ENCODE measurements at regions not wholly inside any gene's neighbourhood (a gene's known extent, or its start where the extent isn't known, plus 50 kb on each side); places are given as distances from the start of the nearest gene placed in this dataset.

GRCh38 chr6:126607289-126607688, 267.4 kb downstream of the CENPW start:
- DNase-seq (ENCODE audit: low read depth) = no peak

GRCh38 chr6:126608681-126609080, 268.8 kb downstream of the CENPW start:
- DNase-seq (ENCODE audit: low read depth) = no peak

GRCh38 chr6:126614642-126615504, 275.0 kb downstream of the CENPW start:
- no peak for DNase-seq (ENCODE audit: low read depth)

GRCh38 chr6:126616866-126617265, 277.0 kb downstream of the CENPW start:
- no peak for DNase-seq (ENCODE audit: low read depth)

- no peak for DNase-seq (ENCODE audit: low read depth)
Observed at GRCh38 chr6:126618639-126619343, 278.9 kb downstream of the CENPW start.

- DNase-seq (ENCODE audit: low read depth) = no peak
Observed at GRCh38 chr6:126620719-126621118, 280.8 kb downstream of the CENPW start.

- peak; percentile 52 for DNase-seq (ENCODE audit: low read depth)
Observed at GRCh38 chr6:126625019-126625418, 285.1 kb downstream of the CENPW start.

GRCh38 chr6:126628125-126628524, 288.2 kb downstream of the CENPW start:
- DNase-seq (ENCODE audit: low read depth) = no peak

GRCh38 chr6:126631363-126631762, 291.4 kb downstream of the CENPW start:
- peak; percentile 1 for DNase-seq (ENCODE audit: low read depth)

GRCh38 chr6:126632271-126632670, 292.4 kb downstream of the CENPW start:
- no peak for DNase-seq (ENCODE audit: low read depth)

GRCh38 chr6:126633373-126633772, 293.5 kb downstream of the CENPW start:
- DNase-seq (ENCODE audit: low read depth) = no peak

GRCh38 chr6:126640356-126640755, 300.4 kb downstream of the CENPW start:
- DNase-seq (ENCODE audit: low read depth) = no peak

- no peak for DNase-seq (ENCODE audit: low read depth)
Observed at GRCh38 chr6:126640921-126641320, 301.0 kb downstream of the CENPW start.

- DNase-seq (ENCODE audit: low read depth) = no peak
Observed at GRCh38 chr6:126641641-126642040, 301.7 kb downstream of the CENPW start.

GRCh38 chr6:126643352-126643751, 303.4 kb downstream of the CENPW start:
- DNase-seq (ENCODE audit: low read depth) = no peak

GRCh38 chr6:126650931-126651330, 311.0 kb downstream of the CENPW start:
- peak; percentile 46 for DNase-seq (ENCODE audit: low read depth)

GRCh38 chr6:126657561-126658175, 317.8 kb downstream of the CENPW start:
- peak; percentile 47 for DNase-seq (ENCODE audit: low read depth)

GRCh38 chr6:126660376-126660775, 320.5 kb downstream of the CENPW start:
- no peak for DNase-seq (ENCODE audit: low read depth)

- peak; percentile 94 for DNase-seq (ENCODE audit: low read depth)
Observed at GRCh38 chr6:126661646-126662045, 321.7 kb downstream of the CENPW start.

- DNase-seq (ENCODE audit: low read depth) = peak; percentile 55
Observed at GRCh38 chr6:126662966-126663365, 323.1 kb downstream of the CENPW start.

- DNase-seq (ENCODE audit: low read depth) = peak; percentile 53
Observed at GRCh38 chr6:126664271-126664670, 324.4 kb downstream of the CENPW start.

- peak; percentile 43 for DNase-seq (ENCODE audit: low read depth)
Observed at GRCh38 chr6:126665551-126665950, 325.6 kb downstream of the CENPW start.

- no peak for DNase-seq (ENCODE audit: low read depth)
Observed at GRCh38 chr6:126667071-126667470, 327.2 kb downstream of the CENPW start.
